Lower lobe of right lung (tissue), 2 donors: ENCODE measurements at regions not wholly inside any gene's neighbourhood (a gene's known extent, or its start where the extent isn't known, plus 50 kb on each side); places are given as distances from the start of the nearest gene placed in this dataset.

Experiments used
- ATAC-seq, 2 donors: fragments of 200-7000 bp; cut with Tn5 transposase; one replicate each; pipeline ENCODE4 v1.9.1; 2020 to 2022; ENCODE audit warnings: mild to moderate bottlenecking in 2 of 2, moderate library complexity in 2 of 2
- DNase-seq: peaks from one replicate; pipeline ENCODE4 v3.0.0-alpha.2; 2020
- H3K27ac ChIP-seq: fragments of 200-600 bp; one replicate; pipeline ENCODE4 v1.8.0; 2022
- H3K27me3 ChIP-seq: fragments of 200-600 bp; one replicate; pipeline ENCODE4 v1.8.0; 2022; ENCODE audit warnings: low read depth
- H3K36me3 ChIP-seq: fragments of 200-600 bp; one replicate; pipeline ENCODE4 v1.8.0; 2022; ENCODE audit warnings: mild to moderate bottlenecking
- H3K4me1 ChIP-seq: fragments of 200-600 bp; one replicate; pipeline ENCODE4 v1.8.0; 2022
- H3K4me3 ChIP-seq: fragments of 200-600 bp; one replicate; pipeline ENCODE4 v1.8.0; 2022; ENCODE audit warnings: mild to moderate bottlenecking
- H3K9me3 ChIP-seq: fragments of 200-600 bp; one replicate; pipeline ENCODE4 v1.8.0; 2022
- intact Hi-C: fragments of 100-400 bp; cut with DNase I; formaldehyde crosslinking; loops from one replicate; pipeline ENCODE4 v1.11.0; 2022
- TF ChIP-seq, protein P1 (sequence below): fragments of 200-600 bp; IDR thresholded peaks from one replicate; pipeline ENCODE4 v1.8.0; 2022; ENCODE audit warnings: antibody characterized with exemption, mild to moderate bottlenecking
- donor health status: DM: no; HTN: yes; CAD: no; lungs with severe emphysema.

DNA sequence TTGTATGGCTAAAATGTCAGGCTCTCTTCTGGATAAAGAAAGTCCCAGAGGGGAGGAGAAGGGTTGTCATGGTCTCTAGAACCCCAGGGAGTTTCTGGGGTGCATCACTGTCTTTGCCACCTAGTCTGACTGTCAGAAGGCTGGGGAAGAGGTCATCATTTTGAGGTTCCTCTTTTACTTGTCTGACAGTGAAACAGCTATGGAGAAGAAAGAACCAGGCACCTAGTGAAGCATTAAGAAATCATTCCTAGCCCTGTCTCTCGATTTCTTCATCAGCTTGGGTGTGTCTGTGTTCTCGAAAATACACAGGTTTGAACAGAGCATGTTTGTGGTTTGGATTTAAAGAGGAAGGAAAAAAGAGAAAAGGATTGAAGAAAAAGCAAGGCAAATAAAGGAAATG, 158.7 kb upstream of the LRIG3 start:
- Histone ChIP-seq H3K36me3 (no peaks in the 10 kb centered on the region), H3K27ac (no peak overlapping the region), H3K9me3 (no peaks in the 10 kb centered on the region), H3K27me3 (no peaks in the 10 kb centered on the region), H3K4me1 (peaks cover 6% of the 10 kb centered on the region), H3K4me3 (no peak overlapping the region)
- no peak for DNase-seq
- ATAC-seq = peak; percentile 62 to 70
- TF ChIP-seq, protein P1, sequence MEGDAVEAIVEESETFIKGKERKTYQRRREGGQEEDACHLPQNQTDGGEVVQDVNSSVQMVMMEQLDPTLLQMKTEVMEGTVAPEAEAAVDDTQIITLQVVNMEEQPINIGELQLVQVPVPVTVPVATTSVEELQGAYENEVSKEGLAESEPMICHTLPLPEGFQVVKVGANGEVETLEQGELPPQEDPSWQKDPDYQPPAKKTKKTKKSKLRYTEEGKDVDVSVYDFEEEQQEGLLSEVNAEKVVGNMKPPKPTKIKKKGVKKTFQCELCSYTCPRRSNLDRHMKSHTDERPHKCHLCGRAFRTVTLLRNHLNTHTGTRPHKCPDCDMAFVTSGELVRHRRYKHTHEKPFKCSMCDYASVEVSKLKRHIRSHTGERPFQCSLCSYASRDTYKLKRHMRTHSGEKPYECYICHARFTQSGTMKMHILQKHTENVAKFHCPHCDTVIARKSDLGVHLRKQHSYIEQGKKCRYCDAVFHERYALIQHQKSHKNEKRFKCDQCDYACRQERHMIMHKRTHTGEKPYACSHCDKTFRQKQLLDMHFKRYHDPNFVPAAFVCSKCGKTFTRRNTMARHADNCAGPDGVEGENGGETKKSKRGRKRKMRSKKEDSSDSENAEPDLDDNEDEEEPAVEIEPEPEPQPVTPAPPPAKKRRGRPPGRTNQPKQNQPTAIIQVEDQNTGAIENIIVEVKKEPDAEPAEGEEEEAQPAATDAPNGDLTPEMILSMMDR = no peak
- intact Hi-C loops = no loop called here

DNA sequence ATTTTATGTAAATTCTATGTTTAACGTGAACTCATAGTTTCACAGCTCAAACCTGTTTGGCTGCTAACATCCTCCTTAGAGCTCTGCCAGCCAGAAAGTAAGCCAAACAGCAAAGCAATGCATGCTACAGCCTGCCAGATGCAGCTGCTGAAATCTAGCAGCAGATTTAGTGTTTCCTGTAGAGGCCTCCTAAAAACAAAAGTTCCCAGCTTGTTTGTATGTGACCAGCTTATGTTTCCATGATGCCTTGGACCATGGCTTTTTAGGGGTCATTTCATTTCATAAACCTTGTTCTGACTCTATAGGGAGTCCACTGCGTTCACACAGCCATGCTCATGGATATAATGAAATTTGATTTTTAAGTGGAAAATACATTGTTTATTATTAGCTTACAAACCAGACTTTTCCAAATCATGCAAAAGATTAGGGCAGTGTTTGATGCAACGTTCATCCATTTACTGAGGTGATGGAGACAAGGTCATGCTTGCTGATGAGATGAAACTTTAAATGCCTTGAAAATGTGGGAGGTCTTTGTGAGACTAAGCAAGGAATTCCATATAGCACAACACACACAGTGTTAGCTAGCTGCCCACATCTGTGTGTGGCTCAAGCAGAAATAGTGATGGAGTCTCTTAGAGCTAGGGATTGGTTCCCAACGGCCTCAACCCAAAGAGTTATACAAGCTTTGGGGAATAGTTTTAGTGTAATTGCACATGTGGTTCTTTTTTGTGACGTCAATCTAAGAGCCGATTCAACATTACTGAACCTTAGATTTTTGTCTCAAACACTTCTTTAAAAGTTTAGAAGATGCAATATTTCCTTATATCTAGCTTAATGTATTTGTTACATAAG, 157.5 kb upstream of the LRIG3 start:
- Histone ChIP-seq H3K4me3 (no peak overlapping the region), H3K4me1 (peaks cover 6% of the 10 kb centered on the region), H3K9me3 (no peaks in the 10 kb centered on the region), H3K36me3 (no peaks in the 10 kb centered on the region), H3K27me3 (no peaks in the 10 kb centered on the region), H3K27ac (no peak overlapping the region)
- TF ChIP-seq, protein P1 = no peak
- ATAC-seq (no peak), DNase-seq (no peak)
- intact Hi-C loops = no loop called here

DNA sequence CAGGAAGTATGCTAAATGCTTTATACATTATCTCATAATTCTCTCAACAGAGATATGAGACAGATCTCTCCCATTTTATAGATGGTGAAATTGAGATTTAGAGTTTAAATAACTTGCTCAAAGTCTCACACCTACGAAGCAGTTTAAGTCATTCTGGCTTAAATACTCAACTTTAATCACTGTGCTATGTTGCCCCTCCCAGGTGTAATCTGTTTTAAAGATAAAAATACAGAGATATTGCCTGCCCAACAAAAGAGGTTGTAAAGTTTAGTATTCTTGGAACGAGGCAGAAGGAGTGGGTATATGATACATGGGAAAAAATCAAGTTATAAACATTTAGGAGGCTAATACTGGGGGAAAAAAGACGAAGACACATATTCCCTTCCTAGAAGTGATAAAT, 156.8 kb upstream of the LRIG3 start:
- Histone ChIP-seq H3K4me1 (peaks cover 6% of the 10 kb centered on the region), H3K27ac (no peak overlapping the region), H3K27me3 (no peaks in the 10 kb centered on the region), H3K4me3 (no peak overlapping the region), H3K9me3 (no peaks in the 10 kb centered on the region), H3K36me3 (no peaks in the 10 kb centered on the region)
- TF ChIP-seq, protein P1 = no peak
- ATAC-seq = no peak
- DNase-seq = no peak
- intact Hi-C loops = no loop called here

DNA sequence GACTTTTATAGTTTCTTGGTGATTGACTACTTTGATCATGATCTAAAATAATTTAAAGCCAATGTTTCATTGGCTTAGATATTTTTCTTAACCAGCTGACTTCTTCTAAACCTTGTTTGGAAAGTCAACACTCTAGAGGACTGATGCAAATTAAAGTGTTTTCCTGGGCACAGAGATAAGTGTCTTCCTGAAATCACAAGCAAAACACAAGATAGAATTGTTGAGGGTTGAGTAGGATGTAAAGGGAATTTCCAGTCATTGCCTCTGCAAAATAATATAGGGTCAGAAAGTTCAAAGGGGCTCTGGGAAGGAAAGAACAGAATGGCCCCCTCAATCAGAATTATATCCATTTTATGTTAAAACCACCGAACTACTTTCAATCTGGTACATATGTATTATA, 156.3 kb upstream of the LRIG3 start:
- intact Hi-C loops = no loop called here
- H3K36me3 ChIP-seq = no peaks in the 10 kb centered on the region
- no peak overlapping the region for H3K27ac ChIP-seq
- TF ChIP-seq, protein P1 = no peak
- no peaks in the 10 kb centered on the region for H3K9me3 ChIP-seq
- DNase-seq = no peak
- H3K4me1 ChIP-seq = peaks cover 6% of the 10 kb centered on the region
- H3K4me3 ChIP-seq = no peak overlapping the region
- no peak for ATAC-seq
- H3K27me3 ChIP-seq = no peaks in the 10 kb centered on the region

DNA sequence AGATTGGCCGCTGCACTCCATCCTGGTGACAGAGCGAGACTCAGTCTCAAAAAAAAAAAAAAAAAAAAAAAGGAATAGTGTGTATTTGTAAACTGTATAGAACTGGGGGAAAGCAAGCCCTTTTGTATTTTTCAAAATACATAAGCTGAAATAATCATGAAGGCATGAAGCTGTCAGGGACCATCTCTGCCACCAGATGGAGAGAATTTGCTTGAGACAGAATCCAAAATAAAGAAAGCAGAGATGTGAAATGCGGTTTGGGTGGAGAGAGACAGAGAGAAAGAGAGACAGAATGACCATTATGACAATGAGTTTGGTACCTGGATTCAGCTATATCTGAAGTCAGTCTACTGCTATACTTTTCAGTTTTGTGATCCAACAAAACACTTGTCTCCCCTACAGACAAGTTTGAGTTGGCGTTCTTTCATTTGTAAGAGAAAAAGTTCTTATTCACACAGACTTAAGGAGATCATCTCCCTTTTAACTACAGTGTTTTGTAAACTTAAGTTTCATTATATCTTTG, 155.7 kb upstream of the LRIG3 start:
- ATAC-seq (no peak), DNase-seq (no peak)
- H3K27ac ChIP-seq = no peak overlapping the region
- no peak overlapping the region for H3K4me3 ChIP-seq
- H3K36me3 ChIP-seq = no peaks in the 10 kb centered on the region
- peaks cover 6% of the 10 kb centered on the region for H3K4me1 ChIP-seq
- TF ChIP-seq, protein P1 = no peak
- H3K9me3 ChIP-seq = no peaks in the 10 kb centered on the region
- H3K27me3 ChIP-seq = no peaks in the 10 kb centered on the region
- intact Hi-C loops = no loop called here
